Colonic mucosa (tissue), 4 donors: ENCODE measurements at regions not wholly inside any gene's neighbourhood (a gene's known extent, or its start where the extent isn't known, plus 50 kb on each side); places are given as distances from the start of the nearest gene placed in this dataset.

Experiments used
- DNase-seq: peaks from one replicate; pipeline ENCODE4 v3.0.0-alpha.2; 2020
- H3K27ac ChIP-seq: fragments of 200-600 bp; one replicate; pipeline ENCODE4 v1.8.0; 2021
- H3K27me3 ChIP-seq: fragments of 200-600 bp; one replicate; pipeline ENCODE4 v1.8.0; 2021
- H3K36me3 ChIP-seq: fragments of 200-600 bp; one replicate; pipeline ENCODE4 v1.8.0; 2021
- H3K4me1 ChIP-seq: fragments of 200-600 bp; one replicate; pipeline ENCODE4 v1.8.0; 2021; ENCODE audit warnings: mild to moderate bottlenecking
- H3K4me3 ChIP-seq: fragments of 200-600 bp; one replicate; pipeline ENCODE4 v1.8.0; 2021
- H3K9ac ChIP-seq, 2 donors: one replicate each; pipeline ENCODE4 v1.7.0; 2013; ENCODE audit warnings: control low read depth in 2 of 2, low read depth in 2 of 2, low read length in 2 of 2
- H3K9me3 ChIP-seq: fragments of 200-600 bp; one replicate; pipeline ENCODE4 v1.8.0; 2021
- intact Hi-C: fragments of 100-400 bp; cut with DNase I; formaldehyde crosslinking; loops from one replicate; pipeline ENCODE4 v1.14.1; 2022
- TF ChIP-seq, protein P1 (sequence below): fragments of 200-600 bp; IDR thresholded peaks from one replicate; pipeline ENCODE4 v1.8.0; 2022; ENCODE audit warnings: antibody characterized with exemption, mild to moderate bottlenecking
- donor health status: healthy.
- donor health status: DM: no; HTN: no; CAD: no.
- donor health status: DM: no; HTN: no; CAD: no.

- Histone ChIP-seq H3K4me1 (no peaks in the 10 kb centered on the region), H3K36me3 (no peaks in the 10 kb centered on the region), H3K9ac (no peak overlapping the region), H3K27ac (no peak overlapping the region), H3K9me3 (no peaks in the 10 kb centered on the region), H3K27me3 (no peaks in the 10 kb centered on the region), H3K4me3 (no peak overlapping the region)
- TF ChIP-seq, protein P1, sequence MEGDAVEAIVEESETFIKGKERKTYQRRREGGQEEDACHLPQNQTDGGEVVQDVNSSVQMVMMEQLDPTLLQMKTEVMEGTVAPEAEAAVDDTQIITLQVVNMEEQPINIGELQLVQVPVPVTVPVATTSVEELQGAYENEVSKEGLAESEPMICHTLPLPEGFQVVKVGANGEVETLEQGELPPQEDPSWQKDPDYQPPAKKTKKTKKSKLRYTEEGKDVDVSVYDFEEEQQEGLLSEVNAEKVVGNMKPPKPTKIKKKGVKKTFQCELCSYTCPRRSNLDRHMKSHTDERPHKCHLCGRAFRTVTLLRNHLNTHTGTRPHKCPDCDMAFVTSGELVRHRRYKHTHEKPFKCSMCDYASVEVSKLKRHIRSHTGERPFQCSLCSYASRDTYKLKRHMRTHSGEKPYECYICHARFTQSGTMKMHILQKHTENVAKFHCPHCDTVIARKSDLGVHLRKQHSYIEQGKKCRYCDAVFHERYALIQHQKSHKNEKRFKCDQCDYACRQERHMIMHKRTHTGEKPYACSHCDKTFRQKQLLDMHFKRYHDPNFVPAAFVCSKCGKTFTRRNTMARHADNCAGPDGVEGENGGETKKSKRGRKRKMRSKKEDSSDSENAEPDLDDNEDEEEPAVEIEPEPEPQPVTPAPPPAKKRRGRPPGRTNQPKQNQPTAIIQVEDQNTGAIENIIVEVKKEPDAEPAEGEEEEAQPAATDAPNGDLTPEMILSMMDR: no peak
- intact Hi-C loops: no loop called here
- DNase-seq: no peak
These were observed 254.3 kb downstream of the LTN1 start for GRCh38 chr21:28738420-28738704.

GRCh38 chr21:28737674-28738419, 254.8 kb downstream of the LTN1 start:
- DNase-seq: no peak
- Histone ChIP-seq H3K9ac (no peak overlapping the region), H3K27me3 (no peaks in the 10 kb centered on the region), H3K27ac (no peak overlapping the region), H3K4me1 (no peaks in the 10 kb centered on the region), H3K4me3 (no peak overlapping the region), H3K9me3 (no peaks in the 10 kb centered on the region), H3K36me3 (no peaks in the 10 kb centered on the region)
- intact Hi-C loops: no loop called here
- TF ChIP-seq, protein P1: no peak

DNA sequence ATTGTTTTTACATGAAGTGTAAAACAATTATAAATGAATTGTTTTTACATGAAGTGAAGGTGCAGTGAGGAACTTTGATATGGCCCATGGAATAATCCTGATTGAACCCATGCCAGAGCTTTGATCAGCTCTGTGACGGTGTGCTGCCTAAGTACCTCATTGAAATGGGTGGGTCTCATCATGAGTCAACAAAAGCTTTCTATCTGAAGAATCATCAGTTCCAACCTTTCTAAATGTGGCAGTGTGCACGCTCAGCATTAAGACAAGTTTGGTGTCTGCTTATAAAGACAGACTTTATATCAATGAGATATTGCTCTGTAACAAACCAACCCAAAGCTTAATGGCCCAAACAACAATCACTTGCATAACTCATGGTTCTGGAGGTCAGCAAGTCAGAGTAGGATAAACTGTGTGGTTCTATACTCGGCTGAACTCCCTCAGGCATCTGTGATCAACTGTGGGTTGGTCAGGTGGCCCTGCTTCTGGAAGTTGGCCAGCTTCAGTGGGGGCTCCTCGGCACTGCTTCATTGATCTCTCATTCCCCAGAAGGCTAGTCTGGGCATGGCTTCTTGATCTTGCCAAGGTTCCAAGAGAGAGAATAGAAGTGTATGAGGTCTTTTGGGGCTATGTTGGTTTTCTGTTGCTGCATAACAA, 258.0 kb downstream of the LTN1 start:
- Histone ChIP-seq H3K9me3 (no peaks in the 10 kb centered on the region), H3K36me3 (no peaks in the 10 kb centered on the region), H3K4me3 (no peak overlapping the region), H3K27ac (no peak overlapping the region), H3K27me3 (no peaks in the 10 kb centered on the region), H3K9ac (no peak overlapping the region), H3K4me1 (no peaks in the 10 kb centered on the region)
- no peak for DNase-seq
- intact Hi-C loops: no loop called here
- TF ChIP-seq, protein P1: no peak

DNA sequence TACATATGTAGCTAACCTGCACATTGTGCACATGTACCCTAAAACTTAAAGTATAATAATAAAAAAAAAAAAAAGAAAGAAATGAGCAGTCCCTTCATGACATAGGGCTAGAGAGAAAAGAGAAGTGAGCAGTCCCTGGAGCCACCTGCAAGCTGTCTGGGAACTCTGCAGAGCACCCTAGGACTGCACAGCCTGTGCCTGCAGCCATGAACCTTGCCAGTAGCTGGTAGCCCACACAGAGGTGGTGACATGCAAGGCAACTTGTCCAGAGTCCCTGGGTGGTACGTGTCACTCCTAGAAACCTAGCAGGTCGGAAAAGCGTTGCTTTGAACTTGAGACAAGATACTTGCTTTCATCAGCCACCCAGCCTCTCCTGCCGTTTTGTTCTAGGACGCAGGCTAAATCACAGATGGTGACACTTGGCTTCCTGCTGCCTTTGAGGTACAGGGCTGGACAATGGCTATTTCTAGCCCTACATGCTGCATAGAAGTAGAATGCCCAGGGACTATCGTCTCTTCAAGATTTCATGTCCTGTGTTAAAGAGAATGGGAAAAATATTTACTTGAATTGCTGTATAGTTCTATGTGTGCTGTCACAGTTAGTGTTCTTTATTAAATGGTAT, 260.9 kb downstream of the LTN1 start:
- Histone ChIP-seq H3K4me1 (no peaks in the 10 kb centered on the region), H3K27me3 (no peaks in the 10 kb centered on the region), H3K27ac (no peak overlapping the region), H3K9me3 (no peaks in the 10 kb centered on the region), H3K4me3 (no peak overlapping the region), H3K9ac (no peak overlapping the region), H3K36me3 (no peaks in the 10 kb centered on the region)
- TF ChIP-seq, protein P1: no peak
- no peak for DNase-seq
- intact Hi-C loops: no loop called here

GRCh38 chr21:28729887-28730286, 262.8 kb downstream of the LTN1 start:
- H3K4me1 ChIP-seq: no peaks in the 10 kb centered on the region
- no peak overlapping the region for H3K27ac ChIP-seq
- no peaks in the 10 kb centered on the region for H3K27me3 ChIP-seq
- H3K9ac ChIP-seq: no peak overlapping the region
- H3K36me3 ChIP-seq: no peaks in the 10 kb centered on the region
- no peak overlapping the region for H3K4me3 ChIP-seq
- DNase-seq: no peak
- TF ChIP-seq, protein P1: no peak
- H3K9me3 ChIP-seq: no peaks in the 10 kb centered on the region
- intact Hi-C loops: no loop called here
